ENCODE measurements at regions not wholly inside any gene's neighbourhood (a gene's known extent, or its start where the extent isn't known, plus 50 kb on each side); places are given as distances from the start of the nearest gene placed in this dataset.

DNA sequence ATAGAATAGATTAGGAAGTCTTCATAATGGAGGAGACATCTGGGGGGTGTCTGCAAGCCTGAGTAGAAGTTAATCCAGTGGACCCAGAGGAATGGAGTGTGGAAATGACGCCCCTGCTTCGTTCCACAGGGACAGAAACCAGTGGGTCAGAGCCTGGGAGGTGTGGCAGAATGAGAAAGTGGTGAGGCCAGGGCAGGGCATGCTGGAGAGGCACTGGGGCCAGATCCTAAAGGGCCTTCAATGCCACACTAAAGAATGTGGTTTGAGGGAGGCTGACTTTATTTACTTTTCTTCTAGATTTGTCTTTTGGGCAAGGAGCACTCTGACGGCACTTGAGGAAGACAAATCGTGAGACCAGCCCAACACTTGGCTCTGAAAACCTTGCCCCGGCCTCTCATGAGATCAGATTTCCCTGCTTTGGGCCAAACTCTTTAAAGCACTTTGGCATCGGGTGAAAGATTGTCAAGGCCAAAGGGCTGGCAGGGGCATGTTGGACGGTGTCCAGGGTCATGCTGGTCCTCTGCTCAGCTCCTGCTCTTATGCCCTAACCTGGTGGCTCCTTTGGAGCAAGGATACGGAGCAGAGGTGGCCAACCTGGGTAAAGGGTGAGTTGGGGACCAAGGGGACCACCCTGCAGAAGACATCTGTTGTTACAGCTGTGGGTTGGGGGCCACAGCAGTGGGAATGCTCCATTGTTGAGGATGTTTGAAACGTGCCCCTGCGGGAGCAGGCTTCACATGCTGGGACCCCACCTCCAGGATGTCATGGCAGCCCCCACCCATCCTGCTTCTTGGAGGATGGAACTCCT is 157.0 kb upstream of the ZMIZ1 start:
- H3K36me3 ChIP-seq (replicated peaks): no peaks in the 10 kb centered on the region
- no peak overlapping the region for H3K4me3 ChIP-seq (ENCODE audit: low read depth, low read length)
- H3K27ac ChIP-seq: no peak overlapping the region
- in situ Hi-C loops (cut with HindIII; ENCODE audit: low pct_ligation_motif_present, low sequenced_read_pairs): no loop called here
- DNase-seq: no peak
- TF ChIP-seq, protein P1, sequence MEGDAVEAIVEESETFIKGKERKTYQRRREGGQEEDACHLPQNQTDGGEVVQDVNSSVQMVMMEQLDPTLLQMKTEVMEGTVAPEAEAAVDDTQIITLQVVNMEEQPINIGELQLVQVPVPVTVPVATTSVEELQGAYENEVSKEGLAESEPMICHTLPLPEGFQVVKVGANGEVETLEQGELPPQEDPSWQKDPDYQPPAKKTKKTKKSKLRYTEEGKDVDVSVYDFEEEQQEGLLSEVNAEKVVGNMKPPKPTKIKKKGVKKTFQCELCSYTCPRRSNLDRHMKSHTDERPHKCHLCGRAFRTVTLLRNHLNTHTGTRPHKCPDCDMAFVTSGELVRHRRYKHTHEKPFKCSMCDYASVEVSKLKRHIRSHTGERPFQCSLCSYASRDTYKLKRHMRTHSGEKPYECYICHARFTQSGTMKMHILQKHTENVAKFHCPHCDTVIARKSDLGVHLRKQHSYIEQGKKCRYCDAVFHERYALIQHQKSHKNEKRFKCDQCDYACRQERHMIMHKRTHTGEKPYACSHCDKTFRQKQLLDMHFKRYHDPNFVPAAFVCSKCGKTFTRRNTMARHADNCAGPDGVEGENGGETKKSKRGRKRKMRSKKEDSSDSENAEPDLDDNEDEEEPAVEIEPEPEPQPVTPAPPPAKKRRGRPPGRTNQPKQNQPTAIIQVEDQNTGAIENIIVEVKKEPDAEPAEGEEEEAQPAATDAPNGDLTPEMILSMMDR (IDR thresholded peaks at IDR 0.05; ENCODE audit: low read depth, low read length, missing control alignments): no peak
- H3K27me3 ChIP-seq (replicated peaks): peaks cover 7% of the 10 kb centered on the region

DNA sequence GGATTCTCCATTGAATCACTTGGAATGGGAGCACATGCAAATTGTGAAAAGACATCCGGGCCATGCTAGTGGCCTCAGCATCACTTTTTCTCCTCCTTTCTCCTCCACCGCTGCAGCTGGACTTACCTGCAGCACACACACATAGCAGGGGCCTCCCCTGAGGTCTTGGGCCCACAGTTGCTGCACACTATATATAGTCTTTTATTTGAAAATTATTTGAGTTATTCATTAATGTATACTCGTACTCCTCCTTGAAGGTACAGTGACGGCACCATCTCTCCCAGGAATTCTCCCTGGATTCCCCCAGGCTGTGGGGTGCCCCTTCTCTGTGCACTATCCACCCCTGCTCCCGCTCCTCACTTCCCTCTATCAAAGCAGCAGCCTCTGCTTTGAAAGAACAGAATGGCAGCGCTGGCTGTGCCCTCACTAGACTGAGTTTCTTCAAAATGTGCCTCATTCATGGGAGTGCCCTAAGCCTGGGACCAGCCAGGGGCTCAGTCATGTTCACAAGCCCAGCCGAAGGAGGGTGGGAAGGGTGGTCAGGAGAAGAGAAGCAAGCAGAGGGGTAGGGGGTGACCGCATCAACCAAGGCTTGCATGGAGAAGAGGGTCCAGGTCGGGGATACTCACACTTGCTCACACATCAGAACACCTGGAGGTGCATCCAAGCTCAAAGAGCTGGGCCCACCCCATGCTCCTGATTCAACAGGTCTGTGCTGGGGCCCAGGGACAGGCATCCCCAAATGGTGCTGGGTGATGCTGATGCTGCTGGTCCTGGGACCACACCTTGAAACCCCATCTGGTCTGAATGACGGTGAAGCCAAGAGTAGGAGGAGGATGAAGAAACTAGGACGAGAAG is 156.2 kb upstream of the ZMIZ1 start:
- TF ChIP-seq, protein P1 (IDR thresholded peaks at IDR 0.05; ENCODE audit: low read depth, low read length, missing control alignments): no peak
- no peak overlapping the region for H3K27ac ChIP-seq
- H3K27me3 ChIP-seq (replicated peaks): peaks cover 7% of the 10 kb centered on the region
- in situ Hi-C loops (cut with HindIII; ENCODE audit: low pct_ligation_motif_present, low sequenced_read_pairs): no loop called here
- H3K4me3 ChIP-seq (ENCODE audit: low read depth, low read length): no peak overlapping the region
- no peaks in the 10 kb centered on the region for H3K36me3 ChIP-seq (replicated peaks)
- no peak for DNase-seq

DNA sequence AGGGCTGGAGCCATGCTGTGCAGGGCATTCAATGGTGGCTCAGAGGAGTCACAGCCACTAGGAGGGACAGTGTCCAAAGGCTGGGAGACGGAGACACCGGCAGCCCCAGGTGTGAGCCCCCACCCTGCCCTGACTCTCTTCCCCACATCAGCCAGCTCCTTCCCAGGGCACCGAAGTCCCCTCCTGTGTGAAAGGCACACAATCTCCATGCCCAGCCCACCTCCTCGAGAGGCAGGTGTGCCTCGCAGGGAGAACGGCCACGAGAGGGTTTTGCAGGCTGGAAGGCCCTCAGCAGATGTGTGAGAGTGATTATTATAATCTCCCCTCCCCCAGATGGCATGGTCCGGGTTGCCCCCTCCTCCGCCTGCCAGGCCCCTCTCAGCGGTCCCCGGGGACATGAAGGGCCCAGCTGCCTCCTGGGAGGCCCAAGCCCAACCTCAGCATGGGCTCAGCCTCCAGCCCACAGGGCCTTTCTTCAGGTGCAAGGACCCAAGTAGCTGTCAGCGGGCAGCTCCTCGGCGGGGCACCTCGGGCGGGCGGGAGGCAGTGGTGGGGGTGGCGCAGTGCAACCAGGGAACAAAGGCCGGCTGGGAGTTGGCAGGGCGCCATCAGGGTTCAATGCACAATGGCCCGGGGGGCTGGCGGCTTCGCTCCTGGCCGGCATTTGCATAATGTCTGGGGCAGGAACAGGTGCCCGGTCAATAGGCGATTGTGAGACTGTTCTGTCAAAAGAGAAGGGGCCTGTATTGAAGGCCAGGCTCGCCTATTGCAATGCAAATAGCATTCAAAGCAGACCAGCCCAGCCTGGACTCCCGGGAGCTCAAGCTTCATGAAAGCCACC is 155.3 kb upstream of the ZMIZ1 start:
- no peak for DNase-seq
- no peak overlapping the region for H3K27ac ChIP-seq
- H3K27me3 ChIP-seq (replicated peaks): peaks cover 7% of the 10 kb centered on the region
- no peaks in the 10 kb centered on the region for H3K36me3 ChIP-seq (replicated peaks)
- in situ Hi-C loops (cut with HindIII; ENCODE audit: low pct_ligation_motif_present, low sequenced_read_pairs): no loop called here
- TF ChIP-seq, protein P1 (IDR thresholded peaks at IDR 0.05; ENCODE audit: low read depth, low read length, missing control alignments): no peak
- no peak overlapping the region for H3K4me3 ChIP-seq (ENCODE audit: low read depth, low read length)

DNA sequence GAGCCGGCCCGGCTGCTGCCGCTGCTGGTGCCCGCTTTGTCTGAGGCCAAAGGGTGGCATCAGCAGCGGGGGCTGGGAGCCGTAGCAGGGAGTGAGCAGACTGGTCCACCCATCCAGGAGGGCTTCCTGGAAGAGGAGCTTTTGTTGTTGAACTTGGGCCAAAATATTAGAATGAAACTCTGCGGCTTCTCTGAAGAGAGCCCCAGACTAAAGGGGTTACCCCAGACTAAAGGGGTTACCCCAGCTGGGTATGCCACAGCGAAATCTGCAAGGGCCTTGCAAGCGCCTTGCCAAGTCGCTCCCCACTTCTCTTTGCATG is 154.7 kb upstream of the ZMIZ1 start:
- Histone ChIP-seq H3K27me3 (replicated peaks) (peaks cover 7% of the 10 kb centered on the region), H3K4me3 (ENCODE audit: low read depth, low read length) (no peak overlapping the region), H3K36me3 (replicated peaks) (no peaks in the 10 kb centered on the region), H3K27ac (no peak overlapping the region)
- no peak for DNase-seq
- TF ChIP-seq, protein P1 (IDR thresholded peaks at IDR 0.05; ENCODE audit: low read depth, low read length, missing control alignments): no peak
- in situ Hi-C loops (cut with HindIII; ENCODE audit: low pct_ligation_motif_present, low sequenced_read_pairs): no loop called here

GRCh38 chr10:78914502-78915189 is 154.1 kb upstream of the ZMIZ1 start:
- Histone ChIP-seq H3K4me3 (ENCODE audit: low read depth, low read length) (no peak overlapping the region), H3K36me3 (replicated peaks) (no peaks in the 10 kb centered on the region), H3K27ac (no peak overlapping the region), H3K27me3 (replicated peaks) (peaks cover 9% of the 10 kb centered on the region)
- in situ Hi-C loops (cut with HindIII; ENCODE audit: low pct_ligation_motif_present, low sequenced_read_pairs): no loop called here
- TF ChIP-seq, protein P1 (IDR thresholded peaks at IDR 0.05; ENCODE audit: low read depth, low read length, missing control alignments): peak; percentile 18
- DNase-seq: no peak

Data from brain microvascular endothelial cell (primary cell).